HepG2 (cell line): ENCODE measurements at regions not wholly inside any gene's neighbourhood (a gene's known extent, or its start where the extent isn't known, plus 50 kb on each side); places are given as distances from the start of the nearest gene placed in this dataset.

Source experiments
- MAFF ChIP-seq: IDR thresholded peaks from 2 replicates; pipeline ENCODE4 v1.6.1; 2011; ENCODE audit warnings: low read depth, low read length, improper control_type of control experiment
- SP140L ChIP-seq: sonication (generic); formaldehyde crosslinking; IDR thresholded peaks from 2 replicates; pipeline ENCODE4 v1.4.0; 2020; ENCODE audit warnings: missing genetic modification reagents, borderline replicate concordance
- ZNF343 ChIP-seq: sonication (generic); formaldehyde crosslinking; IDR thresholded peaks from 2 replicates; pipeline ENCODE4 v1.4.0; 2020; ENCODE audit warnings: mild to moderate bottlenecking, missing genetic modification reagents
- TF ChIP-seq, protein P1 (sequence below): sonication (generic); formaldehyde crosslinking; IDR thresholded peaks from 2 replicates; pipeline ENCODE4 v1.8.0; 2022; ENCODE audit warnings: mild to moderate bottlenecking, missing genetic modification reagents
- TF ChIP-seq, protein P2 (sequence below): IDR thresholded peaks from 2 replicates; pipeline ENCODE4 v1.6.1; 2016; ENCODE audit warnings: low read depth, missing genetic modification reagents, missing compliant biosample characterization
- TF ChIP-seq, protein P3 (sequence below): sonication (generic); formaldehyde crosslinking; IDR thresholded peaks from 2 replicates; pipeline ENCODE4 v1.8.0; 2023; ENCODE audit warnings: mild to moderate bottlenecking, missing genetic modification reagents

DNA sequence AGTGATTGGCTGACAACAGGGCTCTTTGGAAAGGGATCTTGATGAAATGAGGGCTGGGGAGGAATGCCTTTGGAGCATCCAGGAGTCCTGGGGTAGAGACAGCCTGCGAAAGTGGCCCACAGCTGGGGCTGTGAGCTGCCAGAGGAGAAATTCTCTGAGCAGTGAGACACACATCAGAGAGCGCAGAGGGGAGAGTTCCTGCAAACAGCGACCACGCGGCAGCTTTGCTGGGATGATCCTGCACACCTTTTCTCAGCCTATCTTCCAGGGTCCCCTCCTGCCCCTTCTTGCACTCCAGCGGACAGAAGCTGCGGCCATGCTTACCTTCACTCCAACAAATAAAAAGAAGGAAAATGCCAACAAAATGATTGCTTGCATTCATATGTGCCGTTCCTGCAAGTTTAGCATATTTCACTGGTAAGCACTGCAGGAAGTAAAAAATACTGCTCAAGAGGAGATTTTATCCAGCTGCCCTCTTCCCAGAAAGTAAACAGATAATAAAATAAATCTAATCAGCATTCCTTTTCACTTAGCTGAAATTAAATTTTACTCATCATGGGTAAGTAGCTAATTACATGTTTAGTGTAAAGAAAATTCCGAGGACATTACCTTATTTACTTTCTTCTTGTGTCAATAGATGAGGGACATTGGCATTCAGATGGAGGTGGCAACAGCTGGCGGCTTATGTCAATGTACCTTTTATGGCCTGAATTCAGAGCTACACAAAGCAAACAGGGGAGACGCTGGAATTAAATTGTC, 339.9 kb upstream of the ARID1B start (continued):
- TF ChIP-seq, protein P1, sequence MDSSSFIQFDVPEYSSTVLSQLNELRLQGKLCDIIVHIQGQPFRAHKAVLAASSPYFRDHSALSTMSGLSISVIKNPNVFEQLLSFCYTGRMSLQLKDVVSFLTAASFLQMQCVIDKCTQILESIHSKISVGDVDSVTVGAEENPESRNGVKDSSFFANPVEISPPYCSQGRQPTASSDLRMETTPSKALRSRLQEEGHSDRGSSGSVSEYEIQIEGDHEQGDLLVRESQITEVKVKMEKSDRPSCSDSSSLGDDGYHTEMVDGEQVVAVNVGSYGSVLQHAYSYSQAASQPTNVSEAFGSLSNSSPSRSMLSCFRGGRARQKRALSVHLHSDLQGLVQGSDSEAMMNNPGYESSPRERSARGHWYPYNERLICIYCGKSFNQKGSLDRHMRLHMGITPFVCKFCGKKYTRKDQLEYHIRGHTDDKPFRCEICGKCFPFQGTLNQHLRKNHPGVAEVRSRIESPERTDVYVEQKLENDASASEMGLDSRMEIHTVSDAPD (CRISPR knock-in tag): no peak
- TF ChIP-seq, protein P2, sequence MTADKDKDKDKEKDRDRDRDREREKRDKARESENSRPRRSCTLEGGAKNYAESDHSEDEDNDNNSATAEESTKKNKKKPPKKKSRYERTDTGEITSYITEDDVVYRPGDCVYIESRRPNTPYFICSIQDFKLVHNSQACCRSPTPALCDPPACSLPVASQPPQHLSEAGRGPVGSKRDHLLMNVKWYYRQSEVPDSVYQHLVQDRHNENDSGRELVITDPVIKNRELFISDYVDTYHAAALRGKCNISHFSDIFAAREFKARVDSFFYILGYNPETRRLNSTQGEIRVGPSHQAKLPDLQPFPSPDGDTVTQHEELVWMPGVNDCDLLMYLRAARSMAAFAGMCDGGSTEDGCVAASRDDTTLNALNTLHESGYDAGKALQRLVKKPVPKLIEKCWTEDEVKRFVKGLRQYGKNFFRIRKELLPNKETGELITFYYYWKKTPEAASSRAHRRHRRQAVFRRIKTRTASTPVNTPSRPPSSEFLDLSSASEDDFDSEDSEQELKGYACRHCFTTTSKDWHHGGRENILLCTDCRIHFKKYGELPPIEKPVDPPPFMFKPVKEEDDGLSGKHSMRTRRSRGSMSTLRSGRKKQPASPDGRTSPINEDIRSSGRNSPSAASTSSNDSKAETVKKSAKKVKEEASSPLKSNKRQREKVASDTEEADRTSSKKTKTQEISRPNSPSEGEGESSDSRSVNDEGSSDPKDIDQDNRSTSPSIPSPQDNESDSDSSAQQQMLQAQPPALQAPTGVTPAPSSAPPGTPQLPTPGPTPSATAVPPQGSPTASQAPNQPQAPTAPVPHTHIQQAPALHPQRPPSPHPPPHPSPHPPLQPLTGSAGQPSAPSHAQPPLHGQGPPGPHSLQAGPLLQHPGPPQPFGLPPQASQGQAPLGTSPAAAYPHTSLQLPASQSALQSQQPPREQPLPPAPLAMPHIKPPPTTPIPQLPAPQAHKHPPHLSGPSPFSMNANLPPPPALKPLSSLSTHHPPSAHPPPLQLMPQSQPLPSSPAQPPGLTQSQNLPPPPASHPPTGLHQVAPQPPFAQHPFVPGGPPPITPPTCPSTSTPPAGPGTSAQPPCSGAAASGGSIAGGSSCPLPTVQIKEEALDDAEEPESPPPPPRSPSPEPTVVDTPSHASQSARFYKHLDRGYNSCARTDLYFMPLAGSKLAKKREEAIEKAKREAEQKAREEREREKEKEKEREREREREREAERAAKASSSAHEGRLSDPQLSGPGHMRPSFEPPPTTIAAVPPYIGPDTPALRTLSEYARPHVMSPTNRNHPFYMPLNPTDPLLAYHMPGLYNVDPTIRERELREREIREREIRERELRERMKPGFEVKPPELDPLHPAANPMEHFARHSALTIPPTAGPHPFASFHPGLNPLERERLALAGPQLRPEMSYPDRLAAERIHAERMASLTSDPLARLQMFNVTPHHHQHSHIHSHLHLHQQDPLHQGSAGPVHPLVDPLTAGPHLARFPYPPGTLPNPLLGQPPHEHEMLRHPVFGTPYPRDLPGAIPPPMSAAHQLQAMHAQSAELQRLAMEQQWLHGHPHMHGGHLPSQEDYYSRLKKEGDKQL (CRISPR knock-in tag): no peak
- TF ChIP-seq, protein P3, sequence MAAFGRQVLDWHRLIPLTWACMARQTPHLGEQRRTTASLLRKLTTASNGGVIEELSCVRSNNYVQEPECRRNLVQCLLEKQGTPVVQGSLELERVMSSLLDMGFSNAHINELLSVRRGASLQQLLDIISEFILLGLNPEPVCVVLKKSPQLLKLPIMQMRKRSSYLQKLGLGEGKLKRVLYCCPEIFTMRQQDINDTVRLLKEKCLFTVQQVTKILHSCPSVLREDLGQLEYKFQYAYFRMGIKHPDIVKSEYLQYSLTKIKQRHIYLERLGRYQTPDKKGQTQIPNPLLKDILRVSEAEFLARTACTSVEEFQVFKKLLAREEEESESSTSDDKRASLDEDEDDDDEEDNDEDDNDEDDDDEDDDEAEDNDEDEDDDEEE (CRISPR knock-in tag): no peak
- TF ChIP-seq MAFF: no peak
- TF ChIP-seq SP140L (CRISPR knock-in tag): no peak
- no peak for TF ChIP-seq ZNF343
- TF ChIP-seq, all 625 proteins: peak for 0
